IPS-18a (cell line): ENCODE measurements at regions not wholly inside any gene's neighbourhood (a gene's known extent, or its start where the extent isn't known, plus 50 kb on each side); places are given as distances from the start of the nearest gene placed in this dataset.
"Not testable (repeated sequence)": the region's sequence is repeated elsewhere in the genome, so short reads cannot be mapped to it uniquely, and the experiment has no call there.

Source experiments
- H3K27ac ChIP-seq: one replicate; pipeline ENCODE4 v1.5.1; 2013; ENCODE audit warnings: low read length
- H3K27me3 ChIP-seq: one replicate; pipeline ENCODE4 v1.6.1; 2013; ENCODE audit warnings: mild to moderate bottlenecking, low read length; ENCODE audit not compliant: control insufficient read depth, insufficient read depth
- H3K36me3 ChIP-seq: one replicate; pipeline ENCODE4 v1.6.1; 2013; ENCODE audit warnings: low read depth, low read length; ENCODE audit not compliant: control insufficient read depth
- H3K4me1 ChIP-seq: one replicate; pipeline ENCODE4 v1.6.1; 2013; ENCODE audit warnings: low read depth, low read length; ENCODE audit not compliant: control insufficient read depth
- H3K4me3 ChIP-seq: one replicate; pipeline ENCODE4 v1.5.1; 2013; ENCODE audit warnings: low read length
- H3K9ac ChIP-seq: one replicate; pipeline ENCODE4 v1.6.1; 2013; ENCODE audit warnings: mild to moderate bottlenecking, low read length, moderate library complexity
- H3K9me3 ChIP-seq: one replicate; pipeline ENCODE4 v1.6.1; 2013; ENCODE audit warnings: low read depth, low read length; ENCODE audit not compliant: control insufficient read depth

- Histone ChIP-seq H3K27me3 (no peaks in the 10 kb centered on the region), H3K36me3 (no peaks in the 10 kb centered on the region), H3K27ac (no peak overlapping the region), H3K9me3 (peaks cover 13% of the 10 kb centered on the region), H3K9ac (no peak overlapping the region), H3K4me3 (no peak overlapping the region), H3K4me1 (no peaks in the 10 kb centered on the region)
Observed at GRCh38 chr2:84306361-84306760, 152.7 kb downstream of the SUCLG1 start.

- H3K9ac ChIP-seq, result no peak overlapping the region
- no peak overlapping the region for H3K27ac ChIP-seq
- H3K4me1 ChIP-seq, result peaks cover 9% of the 10 kb centered on the region
Observed at GRCh38 chr2:84302513-84303412, 156.3 kb downstream of the SUCLG1 start.

GRCh38 chr2:84301717-84302116 is 157.4 kb downstream of the SUCLG1 start:
- Histone ChIP-seq H3K9ac (no peak overlapping the region), H3K36me3 (no peaks in the 10 kb centered on the region), H3K9me3 (peaks cover 13% of the 10 kb centered on the region), H3K27ac (no peak overlapping the region), H3K27me3 (no peaks in the 10 kb centered on the region), H3K4me3 (no peak overlapping the region), H3K4me1 (peaks cover 15% of the 10 kb centered on the region)

More at GRCh38 chr2:84302513-84303412, 156.3 kb downstream of the SUCLG1 start:
- Histone ChIP-seq H3K36me3 (no peaks in the 10 kb centered on the region), H3K4me3 (no peak overlapping the region), H3K9me3 (peaks cover 13% of the 10 kb centered on the region), H3K27me3 (no peaks in the 10 kb centered on the region)

GRCh38 chr2:84300696-84301029 is 158.4 kb downstream of the SUCLG1 start:
- Histone ChIP-seq H3K9me3 (peaks cover 4% of the 10 kb centered on the region), H3K4me1 (peaks cover 15% of the 10 kb centered on the region)

GRCh38 chr2:84300001-84300695 is 158.9 kb downstream of the SUCLG1 start:
- not testable (repeated sequence) for H3K9ac ChIP-seq, H3K4me3 ChIP-seq, H3K36me3 ChIP-seq, H3K9me3 ChIP-seq, H3K27me3 ChIP-seq, H3K27ac ChIP-seq
- H3K4me1 ChIP-seq, result peaks cover 15% of the 10 kb centered on the region

More at GRCh38 chr2:84300696-84301029, 158.4 kb downstream of the SUCLG1 start:
- Histone ChIP-seq H3K27ac (no peak overlapping the region), H3K27me3 (no peaks in the 10 kb centered on the region), H3K9ac (no peak overlapping the region), H3K36me3 (no peaks in the 10 kb centered on the region), H3K4me3 (no peak overlapping the region)

- no peaks in the 10 kb centered on the region for H3K9me3 ChIP-seq
- H3K9ac ChIP-seq, result no peak overlapping the region
- H3K4me3 ChIP-seq, result no peak overlapping the region
- H3K27ac ChIP-seq, result no peak overlapping the region
- peaks cover 15% of the 10 kb centered on the region for H3K4me1 ChIP-seq
- no peaks in the 10 kb centered on the region for H3K27me3 ChIP-seq
- H3K36me3 ChIP-seq, result no peaks in the 10 kb centered on the region
Observed at GRCh38 chr2:84299211-84299775, 159.8 kb downstream of the SUCLG1 start.

- H3K27ac ChIP-seq, result no peak overlapping the region
- H3K27me3 ChIP-seq, result no peaks in the 10 kb centered on the region
Observed at GRCh38 chr2:84297155-84297554, 161.9 kb downstream of the SUCLG1 start.

GRCh38 chr2:84293791-84294380 is 165.2 kb downstream of the SUCLG1 start:
- H3K9ac ChIP-seq, result no peak overlapping the region
- H3K9me3 ChIP-seq, result no peaks in the 10 kb centered on the region
- H3K36me3 ChIP-seq, result no peaks in the 10 kb centered on the region
- peaks cover 12% of the 10 kb centered on the region for H3K4me1 ChIP-seq
- H3K4me3 ChIP-seq, result no peak overlapping the region
- H3K27me3 ChIP-seq, result no peaks in the 10 kb centered on the region
- no peak overlapping the region for H3K27ac ChIP-seq

More at GRCh38 chr2:84297155-84297554, 161.9 kb downstream of the SUCLG1 start:
- Histone ChIP-seq H3K36me3 (no peaks in the 10 kb centered on the region), H3K9ac (no peak overlapping the region), H3K9me3 (no peaks in the 10 kb centered on the region), H3K4me3 (no peak overlapping the region), H3K4me1 (peaks cover 15% of the 10 kb centered on the region)

- Histone ChIP-seq H3K27me3 (no peaks in the 10 kb centered on the region), H3K9ac (no peak overlapping the region), H3K4me3 (no peak overlapping the region), H3K4me1 (peaks cover 5% of the 10 kb centered on the region), H3K36me3 (no peaks in the 10 kb centered on the region), H3K27ac (no peak overlapping the region), H3K9me3 (no peaks in the 10 kb centered on the region)
Observed at GRCh38 chr2:84292545-84292944, 166.5 kb downstream of the SUCLG1 start.

- Histone ChIP-seq H3K4me1 (no peaks in the 10 kb centered on the region), H3K4me3 (no peak overlapping the region), H3K36me3 (no peaks in the 10 kb centered on the region), H3K9ac (no peak overlapping the region), H3K27me3 (no peaks in the 10 kb centered on the region), H3K27ac (no peak overlapping the region), H3K9me3 (no peaks in the 10 kb centered on the region)
Observed at GRCh38 chr2:84290537-84290936, 168.5 kb downstream of the SUCLG1 start.

- Histone ChIP-seq H3K27ac (no peak overlapping the region), H3K9me3 (no peaks in the 10 kb centered on the region), H3K4me3 (no peak overlapping the region), H3K4me1 (no peaks in the 10 kb centered on the region), H3K27me3 (no peaks in the 10 kb centered on the region), H3K9ac (no peak overlapping the region), H3K36me3 (no peaks in the 10 kb centered on the region)
Observed at GRCh38 chr2:84288293-84288692, 170.8 kb downstream of the SUCLG1 start.
